ENCODE measurements at regions not wholly inside any gene's neighbourhood (a gene's known extent, or its start where the extent isn't known, plus 50 kb on each side); places are given as distances from the start of the nearest gene placed in this dataset.
"Not testable (repeated sequence)": the region's sequence is repeated elsewhere in the genome, so short reads cannot be mapped to it uniquely, and the experiment has no call there.

GRCh38 chr18:8920856-8921787 is 181.4 kb upstream of the NDUFV2 start:
- ATAC-seq; H3K27ac ChIP-seq; H3K9me3 ChIP-seq; H3K27me3 ChIP-seq; H3K4me3 ChIP-seq; H3K36me3 ChIP-seq (replicated peaks in 1 of 2; ENCODE audit: insufficient read depth in 1 of 2, low read depth in 2 of 2); DNase-seq; H3K4me1 ChIP-seq; intact Hi-C loops (cut with DNase I): not testable (repeated sequence)
- WGBS, 2 donors: 87 to 90% methylated on average over 7 of the region's 7 CpGs

GRCh38 chr18:8926464-8926863 is 176.0 kb upstream of the NDUFV2 start:
- Histone ChIP-seq H3K27me3 (no peaks in the 10 kb centered on the region), H3K27ac (no peak overlapping the region), H3K4me1 (no peaks in the 10 kb centered on the region), H3K4me3 (no peak overlapping the region), H3K9me3 (peaks cover 0 to 12% (median 0%) of the 10 kb centered on the region in 3 donors), H3K36me3 (replicated peaks in 1 of 2; ENCODE audit: insufficient read depth in 1 of 2, low read depth in 2 of 2) (no peaks in the 10 kb centered on the region)
- intact Hi-C loops (cut with DNase I): no loop called here
- DNase-seq (no peak), ATAC-seq (no peak)
- no peak for TF ChIP-seq POLR2A (IDR thresholded peaks at IDR 0.05)
- TF ChIP-seq, protein P1, sequence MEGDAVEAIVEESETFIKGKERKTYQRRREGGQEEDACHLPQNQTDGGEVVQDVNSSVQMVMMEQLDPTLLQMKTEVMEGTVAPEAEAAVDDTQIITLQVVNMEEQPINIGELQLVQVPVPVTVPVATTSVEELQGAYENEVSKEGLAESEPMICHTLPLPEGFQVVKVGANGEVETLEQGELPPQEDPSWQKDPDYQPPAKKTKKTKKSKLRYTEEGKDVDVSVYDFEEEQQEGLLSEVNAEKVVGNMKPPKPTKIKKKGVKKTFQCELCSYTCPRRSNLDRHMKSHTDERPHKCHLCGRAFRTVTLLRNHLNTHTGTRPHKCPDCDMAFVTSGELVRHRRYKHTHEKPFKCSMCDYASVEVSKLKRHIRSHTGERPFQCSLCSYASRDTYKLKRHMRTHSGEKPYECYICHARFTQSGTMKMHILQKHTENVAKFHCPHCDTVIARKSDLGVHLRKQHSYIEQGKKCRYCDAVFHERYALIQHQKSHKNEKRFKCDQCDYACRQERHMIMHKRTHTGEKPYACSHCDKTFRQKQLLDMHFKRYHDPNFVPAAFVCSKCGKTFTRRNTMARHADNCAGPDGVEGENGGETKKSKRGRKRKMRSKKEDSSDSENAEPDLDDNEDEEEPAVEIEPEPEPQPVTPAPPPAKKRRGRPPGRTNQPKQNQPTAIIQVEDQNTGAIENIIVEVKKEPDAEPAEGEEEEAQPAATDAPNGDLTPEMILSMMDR (IDR thresholded peaks at IDR 0.05): no peak
- 57 to 73% methylated on average over 2 of the region's 2 CpGs for whole genome bisulfite sequencing, 2 donors

DNA sequence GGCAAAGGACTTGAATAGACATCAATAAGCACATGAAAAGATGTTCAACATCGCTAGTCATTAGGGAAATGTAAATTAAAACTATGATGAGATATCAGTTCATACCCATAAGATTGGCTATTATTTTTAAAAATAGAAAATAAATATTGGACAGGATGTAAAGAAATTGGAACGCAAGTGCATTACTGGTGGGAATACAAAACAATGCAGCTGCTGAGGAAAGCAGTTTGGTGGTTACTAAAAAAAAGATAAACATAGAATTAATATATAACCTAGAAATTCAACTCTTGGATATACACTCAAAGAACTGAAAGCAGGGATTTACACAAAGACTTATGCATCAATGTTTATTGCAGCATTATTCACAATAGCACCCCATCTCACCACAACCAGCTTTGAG is 174.5 kb upstream of the NDUFV2 start:
- 88 to 92% methylated on average over 2 of the region's 2 CpGs for WGBS, 2 donors
- intact Hi-C loops (cut with DNase I): no loop called here
- H3K36me3 ChIP-seq (replicated peaks in 1 of 2; ENCODE audit: insufficient read depth in 1 of 2, low read depth in 2 of 2): no peaks in the 10 kb centered on the region
- no peak overlapping the region for H3K27ac ChIP-seq
- TF ChIP-seq POLR2A (IDR thresholded peaks at IDR 0.05): no peak
- TF ChIP-seq, protein P1 (IDR thresholded peaks at IDR 0.05): no peak
- ATAC-seq (no peak), DNase-seq (no peak)
- no peaks in the 10 kb centered on the region for H3K4me1 ChIP-seq
- no peaks in the 10 kb centered on the region for H3K27me3 ChIP-seq
- H3K4me3 ChIP-seq: no peak overlapping the region
- H3K9me3 ChIP-seq: peaks cover 0 to 12% (median 0%) of the 10 kb centered on the region in 3 donors

DNA sequence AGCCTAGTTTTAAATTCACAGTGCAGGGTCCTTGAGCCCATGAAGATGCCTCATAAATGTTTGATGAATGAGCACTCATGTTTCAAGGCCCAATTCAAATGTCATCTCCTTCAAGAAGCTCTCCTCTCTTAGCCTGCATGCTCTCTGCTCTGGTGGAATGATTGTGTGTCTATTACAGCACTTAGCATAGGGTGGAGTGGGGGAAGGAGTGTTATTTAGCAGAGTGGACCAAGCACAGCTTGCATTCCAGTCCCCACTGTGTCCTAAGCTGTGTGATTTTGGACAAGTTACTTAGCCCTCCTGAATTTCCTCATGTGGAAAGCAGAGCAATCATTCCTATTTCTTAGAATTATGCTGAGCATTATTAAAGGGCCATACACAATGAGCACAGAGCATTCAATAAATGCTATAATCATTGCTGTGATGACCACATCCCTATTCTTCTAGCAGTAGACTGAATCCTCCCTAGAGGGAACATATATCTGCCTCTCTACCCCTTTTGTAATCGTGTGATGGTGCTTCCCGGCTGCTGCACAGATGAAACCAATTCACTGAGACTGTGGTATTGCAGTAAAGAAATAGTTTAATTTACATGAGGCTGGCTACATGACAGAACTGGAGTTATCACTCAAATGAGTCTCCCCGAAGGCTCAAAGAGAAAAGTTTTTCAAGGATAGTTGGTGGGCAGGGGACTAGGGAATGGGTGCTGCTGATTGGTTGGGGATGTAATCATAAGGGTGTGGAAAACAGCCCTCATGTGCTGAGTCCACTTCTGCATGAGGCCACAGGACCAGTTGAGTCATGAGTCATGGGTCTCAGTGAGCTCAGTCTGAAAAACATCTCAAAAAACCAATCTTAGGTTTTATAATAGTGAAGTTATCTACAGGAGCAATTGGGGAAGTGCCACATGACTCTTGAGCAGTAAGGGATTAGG is 173.4 kb upstream of the NDUFV2 start:
- H3K27ac ChIP-seq: no peak overlapping the region
- TF ChIP-seq, protein P1 (IDR thresholded peaks at IDR 0.05): no peak
- no peak for TF ChIP-seq POLR2A (IDR thresholded peaks at IDR 0.05)
- 87 to 94% methylated on average over 3 of the region's 3 CpGs for WGBS, 2 donors
- H3K4me3 ChIP-seq: no peak overlapping the region
- DNase-seq (no peak), ATAC-seq (no peak)
- H3K36me3 ChIP-seq (replicated peaks in 1 of 2; ENCODE audit: insufficient read depth in 1 of 2, low read depth in 2 of 2): no peaks in the 10 kb centered on the region
- H3K4me1 ChIP-seq: no peaks in the 10 kb centered on the region
- peaks cover 0 to 12% (median 0%) of the 10 kb centered on the region in 3 donors for H3K9me3 ChIP-seq
- intact Hi-C loops (cut with DNase I): no loop called here
- no peaks in the 10 kb centered on the region for H3K27me3 ChIP-seq

- Histone ChIP-seq H3K9me3 (peaks cover 0 to 12% (median 0%) of the 10 kb centered on the region in 3 donors), H3K4me1 (no peaks in the 10 kb centered on the region), H3K27me3 (no peaks in the 10 kb centered on the region), H3K27ac (no peak overlapping the region), H3K36me3 (replicated peaks in 1 of 2; ENCODE audit: insufficient read depth in 1 of 2, low read depth in 2 of 2) (no peaks in the 10 kb centered on the region), H3K4me3 (no peak overlapping the region)
- 47 to 58% methylated on average over 3 of the region's 3 CpGs for WGBS, 2 donors
- ATAC-seq (no peak), DNase-seq (no peak)
- intact Hi-C loops (cut with DNase I): no loop called here
- TF ChIP-seq, protein P1 (IDR thresholded peaks at IDR 0.05): no peak
- TF ChIP-seq POLR2A (IDR thresholded peaks at IDR 0.05): no peak
Measured at GRCh38 chr18:8930990-8931616, 171.4 kb upstream of the NDUFV2 start.
